ENCODE measurements at regions not wholly inside any gene's neighbourhood (a gene's known extent, or its start where the extent isn't known, plus 50 kb on each side); places are given as distances from the start of the nearest gene placed in this dataset.
"Not testable (repeated sequence)": the region's sequence is repeated elsewhere in the genome, so short reads cannot be mapped to it uniquely, and the experiment has no call there.

DNA sequence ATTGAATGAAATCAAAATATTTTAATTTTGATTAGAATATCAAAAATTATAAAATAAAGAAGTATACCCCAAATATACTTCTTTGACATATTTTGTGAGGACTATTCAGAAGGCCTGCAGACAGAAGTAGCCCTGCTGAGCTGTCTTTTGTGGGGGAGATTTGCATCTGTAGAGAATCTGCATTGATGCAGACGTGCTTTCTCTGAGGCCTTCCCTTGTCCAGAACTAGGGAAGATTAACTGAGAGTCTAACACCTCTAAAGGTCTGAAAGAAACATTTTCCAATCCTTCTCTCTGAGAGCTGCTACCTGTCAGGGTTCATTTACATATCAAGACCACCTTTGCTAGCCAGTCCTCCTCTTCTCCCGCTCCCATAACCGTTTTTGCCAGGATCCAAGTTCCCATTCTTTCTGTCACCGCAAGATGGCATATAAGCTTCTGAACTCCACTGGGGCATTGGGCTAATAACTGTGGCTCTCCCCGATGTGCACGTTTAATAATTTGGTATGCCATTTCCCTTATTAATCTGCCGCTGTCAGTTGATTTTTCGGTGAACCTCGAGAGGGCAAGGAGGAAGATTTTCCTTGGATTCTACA is 510.4 kb upstream of the CNTNAP5 start:
- TF ChIP-seq CTCF (IDR thresholded peaks at IDR 0.05; ENCODE audit: low read length) (no peak), EZH2phosphoT487 (IDR thresholded peaks at IDR 0.05; ENCODE audit: low read length) (no peak), EZH2 (optimal IDR thresholded peaks at IDR 0.05; ENCODE audit: low read depth, low read length) (no peak)

DNA sequence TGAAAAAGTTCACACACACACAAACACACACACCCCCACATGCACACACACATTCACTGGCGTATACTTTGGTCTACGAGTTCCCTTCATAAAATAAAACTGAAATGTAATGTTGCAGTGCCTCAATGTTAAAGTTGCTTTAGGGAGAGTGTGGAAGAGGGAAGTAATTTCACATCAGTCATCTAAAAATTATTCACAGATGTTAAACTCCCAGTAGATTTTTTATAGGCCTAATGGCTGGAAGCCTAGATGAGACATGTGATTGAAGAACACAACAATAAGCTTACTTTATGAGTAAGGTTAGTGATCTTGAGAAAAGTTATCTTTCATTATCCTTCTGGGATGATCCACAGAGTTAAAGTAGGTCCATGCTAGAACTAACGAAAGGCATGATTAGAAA is 506.7 kb upstream of the CNTNAP5 start:
- no peak overlapping the region for H3K9ac ChIP-seq (ENCODE audit: low read length)
- no peaks in the 10 kb centered on the region for H3K4me1 ChIP-seq (ENCODE audit: low read length)
- no peak overlapping the region for H3K4me3 ChIP-seq (ENCODE audit: low read length)
- H3F3A ChIP-seq (ENCODE audit: insufficient read depth, low read length), result no peaks in the 10 kb centered on the region
- H3K9me2 ChIP-seq (replicated peaks; ENCODE audit: insufficient read depth, low read length), result no peaks in the 10 kb centered on the region
- H3K36me3 ChIP-seq (replicated peaks; ENCODE audit: insufficient read depth, low read length), result no peaks in the 10 kb centered on the region
- DNase-seq, result no peak
- H4K20me1 ChIP-seq (ENCODE audit: insufficient read depth, low read length), result no peaks in the 10 kb centered on the region
- no peak for TF ChIP-seq EZH2phosphoT487 (IDR thresholded peaks at IDR 0.05; ENCODE audit: low read length)
- TF ChIP-seq EZH2 (optimal IDR thresholded peaks at IDR 0.05; ENCODE audit: low read depth, low read length), result no peak
- TF ChIP-seq CTCF (IDR thresholded peaks at IDR 0.05; ENCODE audit: low read length), result no peak
- no peaks in the 10 kb centered on the region for H3K79me2 ChIP-seq (ENCODE audit: low read length)
- no peaks in the 10 kb centered on the region for H3K9me3 ChIP-seq (replicated peaks; ENCODE audit: insufficient read depth, low read length)
- no peaks in the 10 kb centered on the region for H3K27me3 ChIP-seq (replicated peaks; ENCODE audit: insufficient read depth, low read length)
- H3K27ac ChIP-seq (ENCODE audit: low read length), result no peak overlapping the region
- no peak overlapping the region for H3K4me2 ChIP-seq (ENCODE audit: low read depth, low read length)
- no peak overlapping the region for H2AFZ ChIP-seq (ENCODE audit: low read length)

More for the DNA sequence above, 510.4 kb upstream of the CNTNAP5 start:
- no peaks in the 10 kb centered on the region for H3K36me3 ChIP-seq (replicated peaks; ENCODE audit: insufficient read depth, low read length)
- no peak overlapping the region for H3K9ac ChIP-seq (ENCODE audit: low read length)
- DNase-seq, result no peak
- H3K4me3 ChIP-seq (ENCODE audit: low read length), result no peak overlapping the region
- H2AFZ ChIP-seq (ENCODE audit: low read length), result no peak overlapping the region
- H4K20me1 ChIP-seq (ENCODE audit: insufficient read depth, low read length), result no peaks in the 10 kb centered on the region
- H3K4me2 ChIP-seq (ENCODE audit: low read depth, low read length), result no peak overlapping the region
- no peaks in the 10 kb centered on the region for H3K9me2 ChIP-seq (replicated peaks; ENCODE audit: insufficient read depth, low read length)
- H3K4me1 ChIP-seq (ENCODE audit: low read length), result no peaks in the 10 kb centered on the region
- no peaks in the 10 kb centered on the region for H3F3A ChIP-seq (ENCODE audit: insufficient read depth, low read length)
- no peaks in the 10 kb centered on the region for H3K27me3 ChIP-seq (replicated peaks; ENCODE audit: insufficient read depth, low read length)
- H3K27ac ChIP-seq (ENCODE audit: low read length), result no peak overlapping the region
- H3K79me2 ChIP-seq (ENCODE audit: low read length), result no peaks in the 10 kb centered on the region
- no peaks in the 10 kb centered on the region for H3K9me3 ChIP-seq (replicated peaks; ENCODE audit: insufficient read depth, low read length)

GRCh38 chr2:123521854-123522253 is 503.2 kb upstream of the CNTNAP5 start:
- no peaks in the 10 kb centered on the region for H3K9me3 ChIP-seq (replicated peaks; ENCODE audit: insufficient read depth, low read length)
- no peak for DNase-seq
- H3K27me3 ChIP-seq (replicated peaks; ENCODE audit: insufficient read depth, low read length), result no peaks in the 10 kb centered on the region
- H3K9ac ChIP-seq (ENCODE audit: low read length), result no peak overlapping the region
- H3F3A ChIP-seq (ENCODE audit: insufficient read depth, low read length), result no peaks in the 10 kb centered on the region
- H3K4me3 ChIP-seq (ENCODE audit: low read length), result no peak overlapping the region
- no peaks in the 10 kb centered on the region for H3K9me2 ChIP-seq (replicated peaks; ENCODE audit: insufficient read depth, low read length)
- H3K4me1 ChIP-seq (ENCODE audit: low read length), result no peaks in the 10 kb centered on the region
- no peak overlapping the region for H2AFZ ChIP-seq (ENCODE audit: low read length)
- no peaks in the 10 kb centered on the region for H3K36me3 ChIP-seq (replicated peaks; ENCODE audit: insufficient read depth, low read length)
- no peaks in the 10 kb centered on the region for H3K79me2 ChIP-seq (ENCODE audit: low read length)
- H4K20me1 ChIP-seq (ENCODE audit: insufficient read depth, low read length), result no peaks in the 10 kb centered on the region
- H3K4me2 ChIP-seq (ENCODE audit: low read depth, low read length), result no peak overlapping the region
- no peak overlapping the region for H3K27ac ChIP-seq (ENCODE audit: low read length)
- no peak for TF ChIP-seq EZH2phosphoT487 (IDR thresholded peaks at IDR 0.05; ENCODE audit: low read length)
- no peak for TF ChIP-seq CTCF (IDR thresholded peaks at IDR 0.05; ENCODE audit: low read length)
- no peak for TF ChIP-seq EZH2 (optimal IDR thresholded peaks at IDR 0.05; ENCODE audit: low read depth, low read length)

- not testable (repeated sequence) for H3K27me3 ChIP-seq (replicated peaks; ENCODE audit: insufficient read depth, low read length); H3K36me3 ChIP-seq (replicated peaks; ENCODE audit: insufficient read depth, low read length); H4K20me1 ChIP-seq (ENCODE audit: insufficient read depth, low read length); H3F3A ChIP-seq (ENCODE audit: insufficient read depth, low read length); H3K9me3 ChIP-seq (replicated peaks; ENCODE audit: insufficient read depth, low read length); H3K9me2 ChIP-seq (replicated peaks; ENCODE audit: insufficient read depth, low read length); H3K27ac ChIP-seq (ENCODE audit: low read length); H3K4me3 ChIP-seq (ENCODE audit: low read length); H3K4me1 ChIP-seq (ENCODE audit: low read length); H3K9ac ChIP-seq (ENCODE audit: low read length); DNase-seq; H3K4me2 ChIP-seq (ENCODE audit: low read depth, low read length); H3K79me2 ChIP-seq (ENCODE audit: low read length); H2AFZ ChIP-seq (ENCODE audit: low read length)
These were observed 502.6 kb upstream of the CNTNAP5 start for GRCh38 chr2:123522498-123522897.
